HG03159 (cell line): ENCODE measurements at regions not wholly inside any gene's neighbourhood (a gene's known extent, or its start where the extent isn't known, plus 50 kb on each side); places are given as distances from the start of the nearest gene placed in this dataset.
"Not testable (repeated sequence)": the region's sequence is repeated elsewhere in the genome, so short reads cannot be mapped to it uniquely, and the experiment has no call there.

Experiments used
- ATAC-seq: cut with Tn5 transposase; IDR thresholded peaks from one replicate; pipeline ENCODE4 v1.9.1; 2021; ENCODE audit warnings: mild to moderate bottlenecking, moderate library complexity; ENCODE audit not compliant: unreplicated experiment

DNA sequence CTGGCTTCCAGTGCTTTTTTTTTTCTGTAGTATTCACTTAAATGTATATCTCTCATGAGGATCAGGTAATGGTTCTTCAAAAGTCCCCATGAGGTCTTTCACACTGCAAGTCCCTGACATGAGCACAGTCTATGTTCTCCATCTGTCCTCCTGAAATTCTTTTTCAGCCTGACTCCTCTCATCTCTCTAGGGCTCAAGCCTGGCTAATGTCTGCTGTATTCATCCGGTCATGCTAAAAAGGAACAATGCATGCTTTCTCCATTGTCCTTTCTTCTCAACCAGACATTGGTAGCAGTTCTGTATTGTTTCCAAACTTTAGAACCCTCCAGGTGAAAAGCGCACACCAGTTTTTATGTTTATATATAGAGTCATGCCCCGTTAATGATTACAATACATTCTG is 368.3 kb upstream of the OLFM3 start:
- no peak for ATAC-seq

DNA sequence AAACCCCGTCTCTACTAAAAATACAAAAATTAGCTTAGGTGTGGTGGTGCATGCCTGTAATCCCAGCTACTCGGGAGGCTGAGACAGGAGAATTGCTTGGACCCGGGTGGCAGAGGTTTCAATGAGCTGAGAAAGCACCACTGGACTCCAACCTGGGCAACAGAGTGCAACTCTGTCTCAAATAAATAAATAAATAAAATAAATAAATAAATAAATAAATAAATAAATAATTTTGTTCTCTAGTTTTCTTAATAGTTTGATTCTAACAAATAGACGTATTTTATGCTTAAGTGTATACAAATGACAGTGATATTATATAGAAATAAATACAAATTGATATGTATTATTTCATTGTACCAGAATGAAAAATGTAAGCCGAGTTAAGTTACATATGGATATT is 339.9 kb upstream of the OLFM3 start:
- ATAC-seq: no peak

DNA sequence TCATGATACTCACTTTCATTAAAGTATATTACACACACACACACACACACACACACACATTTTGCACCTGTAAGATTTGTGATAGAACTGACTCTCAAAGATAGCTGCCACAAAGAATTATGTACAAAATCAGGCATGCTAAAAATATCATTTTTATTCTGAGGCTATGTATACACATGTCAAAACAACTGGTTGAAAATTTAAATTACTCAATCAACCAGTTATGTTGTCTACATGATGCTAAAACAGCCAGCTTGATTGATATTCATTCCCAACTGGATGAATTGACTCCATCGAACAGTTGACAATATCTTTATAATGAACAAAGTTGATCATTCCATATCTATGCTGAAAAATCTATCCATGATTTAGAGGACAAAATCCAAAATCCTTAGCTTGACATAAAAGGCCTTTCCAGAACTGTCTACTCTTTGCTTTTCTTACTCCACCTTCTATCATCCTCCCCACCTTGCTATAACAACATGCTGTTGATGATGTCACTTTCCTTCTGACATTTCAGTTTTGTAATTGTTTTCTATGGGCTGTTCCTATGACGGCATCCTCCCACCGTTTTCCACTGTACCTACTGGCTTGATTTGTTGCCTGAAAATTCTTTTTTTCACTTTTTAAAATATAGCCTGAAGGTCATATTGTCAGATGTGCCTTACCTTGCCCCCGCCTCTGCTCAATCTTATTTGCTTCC is 321.5 kb upstream of the OLFM3 start:
- no peak for ATAC-seq

DNA sequence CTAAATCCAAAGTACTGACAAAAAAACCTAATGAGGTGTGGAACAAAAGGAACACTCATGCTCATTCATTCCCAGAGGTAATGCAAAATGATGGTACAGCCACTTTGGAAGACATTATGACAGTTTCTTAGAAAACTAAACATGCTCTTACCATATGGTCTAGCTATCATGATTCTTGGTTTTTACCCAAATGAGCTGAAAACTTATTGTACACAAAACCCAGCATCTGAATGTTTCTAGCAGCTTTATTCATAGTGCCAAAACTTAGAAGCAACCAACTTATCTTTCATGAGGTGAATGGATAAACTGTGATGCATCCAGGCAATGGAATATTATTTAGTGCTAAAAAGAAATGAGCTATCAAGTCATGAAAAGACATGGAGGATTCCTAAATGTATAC is 318.4 kb upstream of the OLFM3 start:
- ATAC-seq: no peak

DNA sequence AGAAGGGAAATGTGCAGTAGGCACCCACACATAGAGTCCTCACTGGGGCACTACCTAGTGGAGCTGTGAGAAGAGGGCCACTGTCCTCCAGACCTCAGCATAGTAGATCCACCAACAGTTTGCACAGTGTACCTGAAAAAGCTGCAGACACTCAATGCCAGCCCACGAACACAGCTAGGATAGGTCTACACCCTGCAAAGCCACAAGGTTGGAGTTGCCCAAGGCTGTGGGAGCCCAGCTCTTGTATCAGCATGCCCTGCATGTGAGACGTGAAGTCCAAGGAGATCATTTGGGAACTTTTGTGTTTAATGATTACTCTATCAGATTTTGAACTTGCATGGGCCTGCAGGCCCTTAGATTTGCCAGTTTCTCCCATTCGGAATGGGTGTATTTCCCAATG is 299.4 kb upstream of the OLFM3 start:
- ATAC-seq: no peak

DNA sequence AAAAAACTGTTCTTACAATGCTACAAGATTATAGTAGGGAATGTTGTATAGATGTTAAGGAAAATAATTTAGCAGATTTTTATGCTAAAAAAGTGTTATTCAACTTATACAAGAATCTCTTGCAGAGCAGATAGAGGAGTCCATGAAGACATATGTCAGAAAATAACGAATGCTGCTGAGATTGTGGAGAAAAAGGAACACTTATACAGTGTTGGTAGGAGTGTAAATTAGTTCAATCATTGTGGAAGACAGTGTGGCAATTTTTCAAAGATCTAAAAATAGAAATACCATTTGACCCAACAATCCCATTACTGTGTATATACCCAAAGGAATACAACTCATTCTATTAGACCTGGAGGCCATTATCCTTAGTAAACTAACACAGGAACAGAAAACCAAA is 286.2 kb upstream of the OLFM3 start:
- ATAC-seq: no peak

DNA sequence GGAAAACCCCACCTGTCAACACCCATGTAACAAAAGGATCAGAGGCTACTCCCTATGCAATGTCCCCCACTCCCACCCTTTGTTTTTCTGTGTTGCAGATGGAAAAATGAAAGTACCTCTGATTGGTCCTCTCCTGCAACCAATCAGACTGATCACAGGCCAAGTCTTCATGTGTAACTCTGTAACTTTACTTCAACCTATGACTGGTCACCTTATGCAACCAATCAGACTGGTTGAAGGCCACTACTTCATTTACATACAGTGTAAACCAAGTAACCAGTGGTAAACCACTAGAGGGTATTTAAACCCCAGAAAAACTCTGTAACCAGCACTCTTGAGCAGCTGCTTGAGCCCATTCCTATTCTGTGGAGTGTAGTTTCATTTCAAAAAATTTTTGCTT is 266.3 kb upstream of the OLFM3 start:
- no peak for ATAC-seq

DNA sequence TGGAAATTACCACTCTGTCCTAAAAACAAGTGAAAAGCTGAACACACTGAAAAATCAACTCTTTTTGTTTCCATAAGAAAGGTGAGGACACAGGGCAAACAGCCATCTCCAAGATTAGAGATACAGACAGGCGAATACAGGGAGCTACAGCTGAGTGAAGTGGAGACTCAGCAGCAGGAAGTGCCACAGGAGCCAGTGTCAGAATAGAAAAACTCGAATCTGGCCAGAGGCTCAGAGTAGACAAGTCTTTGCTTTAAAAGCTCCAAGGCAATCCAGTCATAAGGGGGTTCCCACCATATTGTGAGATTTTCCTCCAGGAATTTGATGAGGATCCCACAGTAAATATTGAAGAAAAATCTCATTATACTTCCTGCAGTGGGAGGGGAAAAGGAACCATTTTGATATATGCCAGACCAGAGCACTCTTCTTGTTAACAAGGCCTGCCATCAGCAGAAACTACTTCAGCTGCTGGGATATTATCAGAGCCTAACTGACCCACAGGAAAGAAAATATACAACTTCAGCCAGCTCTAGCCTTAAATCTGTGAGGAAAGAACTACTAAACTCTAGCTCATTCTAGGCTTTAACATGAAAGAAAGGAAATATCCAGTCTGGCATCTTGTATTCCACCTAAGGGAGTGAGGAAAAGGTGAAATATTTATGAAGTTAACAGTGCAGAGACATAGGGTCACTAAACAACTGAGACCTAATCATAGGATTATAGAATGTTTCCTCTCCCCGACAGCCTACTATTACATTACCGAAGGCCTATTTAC is 256.2 kb upstream of the OLFM3 start:
- no peak for ATAC-seq

DNA sequence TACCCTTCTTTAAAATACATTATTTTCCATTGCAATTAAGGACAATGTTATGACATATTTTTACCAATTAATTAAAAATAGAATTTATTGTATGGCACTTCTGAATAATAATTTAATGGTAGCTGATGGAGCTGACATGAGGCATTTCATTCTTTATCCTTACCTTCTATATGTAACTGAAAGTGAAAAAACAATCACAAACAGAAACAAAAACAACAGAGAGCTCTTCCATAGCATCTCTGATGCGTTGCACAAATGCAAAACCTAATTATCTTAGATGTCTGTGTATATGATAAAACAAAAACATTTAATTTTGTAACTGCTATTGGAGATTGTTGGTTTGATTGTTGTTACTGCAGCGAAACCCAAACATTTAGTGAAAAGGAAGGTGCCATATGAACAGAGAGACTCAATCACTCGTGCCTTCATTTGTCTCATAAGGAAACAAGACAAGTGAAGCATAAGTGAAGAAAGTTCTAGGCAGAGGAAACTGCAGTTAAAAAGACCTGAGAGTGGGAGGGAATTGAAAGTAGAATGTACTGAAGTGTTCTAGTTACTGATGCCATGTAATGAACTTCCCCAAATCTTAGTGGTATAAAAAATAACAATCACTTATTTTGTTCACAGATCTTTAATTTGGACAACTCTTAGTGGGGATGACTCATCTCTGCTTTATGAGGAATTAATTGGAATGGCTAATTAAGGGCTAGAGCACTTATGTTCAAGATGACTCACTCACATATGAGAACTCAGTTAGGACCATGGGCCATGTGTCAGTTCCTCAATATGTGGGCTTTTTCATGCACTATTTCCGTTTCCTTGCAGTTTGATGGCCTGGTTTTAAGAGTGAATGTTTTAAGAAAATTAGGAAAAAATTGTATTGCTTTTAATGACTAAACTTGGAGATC is 245.0 kb upstream of the OLFM3 start:
- ATAC-seq: peak; percentile 83

DNA sequence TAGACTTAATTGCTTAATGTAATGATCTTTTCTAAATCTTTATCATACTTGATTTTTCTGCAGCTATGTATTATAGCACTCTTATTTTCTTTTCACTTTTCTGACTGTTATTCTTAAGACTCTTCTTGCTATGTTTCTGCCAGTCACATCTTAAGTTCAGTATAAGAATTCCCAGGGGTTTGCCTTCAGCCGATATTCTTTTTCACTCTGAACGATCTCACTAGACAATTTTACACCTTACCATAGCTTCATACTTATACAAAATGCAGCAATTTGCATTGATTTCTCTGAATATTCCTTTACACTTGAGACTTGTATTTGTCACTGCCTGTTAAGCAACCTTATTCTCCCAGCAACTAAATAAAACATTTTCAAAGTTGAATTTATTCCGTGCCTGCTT is 242.5 kb upstream of the OLFM3 start:
- no peak for ATAC-seq

DNA sequence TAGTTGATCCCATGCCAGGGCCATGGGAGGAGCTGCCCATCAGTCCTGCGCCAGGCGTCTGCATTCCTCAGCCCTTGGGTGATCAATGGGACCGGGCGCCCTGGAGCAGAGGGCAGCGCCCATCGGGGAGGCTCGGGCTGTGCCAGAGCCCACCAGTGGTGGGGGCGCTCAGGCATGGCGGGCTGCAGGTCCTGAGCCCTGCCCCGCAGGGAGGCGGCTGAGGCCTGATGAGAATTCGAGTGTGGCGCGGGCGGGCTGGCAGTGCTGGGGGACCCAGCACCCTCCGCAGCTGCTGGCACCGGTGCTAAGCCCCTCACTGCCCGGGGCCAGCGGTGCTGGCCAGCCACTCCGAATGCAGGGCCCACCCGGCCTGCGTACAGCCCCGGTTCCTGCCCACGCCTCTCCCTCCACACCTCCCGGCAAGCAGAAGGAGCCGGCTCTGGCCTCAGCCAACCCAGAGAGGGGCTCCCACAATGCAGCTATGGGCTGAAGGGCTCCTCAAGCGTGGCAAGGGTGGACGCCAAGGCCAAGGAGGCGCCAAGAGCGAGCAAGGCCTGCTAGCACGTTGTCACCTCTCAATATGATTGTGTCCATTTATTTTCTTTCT is 238.1 kb upstream of the OLFM3 start:
- no peak for ATAC-seq

DNA sequence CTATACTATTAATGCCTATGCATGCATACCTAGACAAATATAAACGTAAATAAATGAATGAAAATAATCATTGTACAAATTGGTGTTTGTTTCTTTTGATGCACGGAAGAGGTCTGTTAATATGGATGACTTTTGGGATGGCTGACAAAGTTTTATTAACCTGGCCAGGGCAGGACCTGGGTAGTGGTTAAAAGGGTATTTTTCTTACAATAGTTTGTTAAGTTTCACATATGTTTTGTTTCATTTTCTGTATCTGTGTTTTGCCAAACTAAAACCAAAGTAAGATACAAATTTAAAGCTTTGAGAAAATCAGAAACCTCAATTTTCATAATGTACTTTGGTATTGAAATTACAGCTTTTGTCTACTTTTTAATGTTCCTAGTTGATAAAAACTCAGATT is 222.7 kb upstream of the OLFM3 start:
- ATAC-seq: no peak

DNA sequence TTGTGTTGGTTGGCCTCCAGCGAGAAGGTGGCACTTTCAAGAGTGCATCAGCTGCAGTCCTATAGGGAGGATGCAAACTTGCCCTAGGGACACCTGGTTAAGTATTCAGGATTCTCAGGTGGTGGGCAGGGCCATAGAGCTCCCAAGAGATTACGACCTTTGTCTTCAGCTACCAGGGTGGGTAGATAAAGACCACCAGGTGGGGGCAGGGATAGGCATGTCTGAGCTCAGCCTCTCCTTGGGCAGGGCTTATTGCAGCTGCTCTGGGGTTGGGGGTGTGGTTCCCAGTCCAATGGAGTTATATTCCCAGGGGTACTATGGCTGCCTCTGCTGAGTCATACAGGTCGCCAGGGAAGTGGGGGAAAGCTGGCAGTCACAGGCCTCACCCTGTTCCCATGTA is 214.2 kb upstream of the OLFM3 start:
- ATAC-seq: not testable (repeated sequence)

DNA sequence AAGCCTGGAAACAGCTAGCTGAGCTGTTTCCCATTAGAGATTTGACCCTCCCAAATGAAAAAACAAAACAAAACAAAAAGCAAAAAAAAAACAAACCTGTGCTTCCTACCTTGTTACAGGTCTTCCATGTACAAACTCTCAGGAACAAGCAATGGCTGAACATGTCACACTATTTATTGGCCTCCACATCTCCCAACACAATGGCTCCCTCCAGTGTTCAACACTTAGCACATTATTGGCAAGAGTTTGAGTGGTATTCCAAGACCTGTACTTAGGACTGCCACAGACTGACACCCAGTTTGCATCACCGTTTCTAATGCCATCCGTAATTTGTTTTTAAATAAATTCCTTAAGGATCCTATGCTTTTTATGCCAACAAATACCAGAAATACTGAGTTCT is 195.0 kb upstream of the OLFM3 start:
- ATAC-seq: peak; percentile 60

DNA sequence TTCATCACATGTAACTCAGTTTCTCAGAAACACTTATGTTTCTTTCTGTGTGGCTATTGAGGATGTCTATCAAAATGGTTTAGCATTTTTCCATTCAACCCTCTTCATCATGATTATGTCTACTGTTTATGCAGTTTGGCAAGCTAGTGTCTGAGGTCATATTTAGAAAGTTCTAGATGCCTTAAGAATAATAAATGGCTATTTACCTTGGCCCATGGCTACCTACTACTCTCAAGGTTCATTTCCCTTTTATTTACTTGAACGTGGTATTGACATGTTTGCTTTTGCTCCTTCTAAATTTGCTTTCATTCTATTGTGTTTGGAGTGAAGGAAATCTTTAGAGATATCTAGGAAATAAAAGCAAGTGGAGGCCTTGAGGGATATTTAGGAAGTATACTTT is 193.7 kb upstream of the OLFM3 start:
- no peak for ATAC-seq

DNA sequence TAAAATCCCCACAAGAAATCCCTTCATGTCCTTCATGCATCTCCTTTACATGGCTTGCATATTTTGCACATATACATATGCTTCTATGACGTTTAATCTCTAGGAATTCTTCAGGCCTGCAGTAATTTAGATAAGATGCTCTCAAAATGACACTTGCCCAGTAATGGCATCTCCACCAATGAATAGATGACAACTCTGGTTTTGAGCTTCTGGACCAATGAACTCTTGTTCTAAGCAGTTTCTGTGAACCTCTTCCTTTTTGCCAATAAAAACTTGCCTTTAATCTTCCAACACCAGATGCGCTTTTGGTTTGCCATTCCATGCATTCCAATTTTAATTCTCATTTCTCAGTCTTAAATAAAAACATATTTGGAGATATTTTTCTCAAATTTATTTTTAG is 189.8 kb upstream of the OLFM3 start:
- no peak for ATAC-seq

DNA sequence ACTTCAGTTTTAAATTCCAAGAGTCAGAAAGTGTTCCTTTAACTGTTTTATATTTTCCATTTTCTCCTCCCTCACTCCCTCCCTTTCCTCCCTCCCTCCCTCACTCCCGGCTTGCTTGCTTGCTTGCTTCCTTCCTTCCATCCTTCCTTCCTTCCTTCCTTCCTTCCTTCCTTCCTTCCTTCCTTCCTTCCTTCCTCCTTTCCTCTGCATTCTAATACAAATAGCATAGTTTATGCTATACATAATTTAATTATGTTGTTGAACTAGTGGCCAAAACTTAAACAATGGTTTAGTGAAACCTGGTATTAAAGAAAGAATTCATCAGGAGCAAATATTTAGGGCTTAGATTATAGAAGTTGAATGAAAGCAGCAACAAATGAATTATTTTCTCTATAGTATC is 188.5 kb upstream of the OLFM3 start:
- ATAC-seq: no peak

DNA sequence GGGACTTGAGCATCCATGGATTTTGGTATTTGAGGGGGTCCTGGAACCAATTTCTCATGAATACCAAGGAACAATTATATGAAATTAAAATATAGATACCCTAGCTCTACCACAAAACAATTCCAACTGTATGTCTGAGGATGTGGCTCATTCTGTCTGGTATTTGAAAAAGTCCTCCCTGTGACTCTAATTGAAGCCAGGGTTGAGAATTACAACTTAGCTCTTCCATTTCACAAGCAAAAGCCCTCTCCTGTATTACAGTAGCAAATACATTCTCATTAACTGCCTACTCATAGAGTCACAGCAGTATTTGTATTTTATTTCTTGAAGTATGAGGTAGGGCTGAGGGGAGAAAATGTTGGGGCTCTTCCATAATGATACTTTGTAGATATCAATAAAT is 187.8 kb upstream of the OLFM3 start:
- ATAC-seq: no peak

DNA sequence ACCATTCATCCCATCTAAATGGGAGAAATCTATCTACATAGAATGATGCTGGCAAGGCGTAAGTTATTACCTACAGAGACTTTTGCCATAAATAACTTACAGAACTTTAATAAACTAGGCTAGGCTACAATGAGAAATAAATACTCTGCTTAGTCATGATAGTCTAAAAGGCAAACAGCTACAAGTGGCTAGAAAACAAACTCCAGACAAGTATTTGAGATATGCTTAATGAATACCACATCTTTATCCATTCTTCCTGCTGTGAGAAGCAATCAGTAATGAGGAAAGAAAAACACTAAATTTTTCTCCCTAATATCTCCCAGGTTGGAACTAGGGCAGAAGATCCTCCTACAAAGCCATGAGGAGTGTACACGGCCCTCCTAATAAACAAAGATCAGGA is 187.0 kb upstream of the OLFM3 start:
- ATAC-seq: no peak

DNA sequence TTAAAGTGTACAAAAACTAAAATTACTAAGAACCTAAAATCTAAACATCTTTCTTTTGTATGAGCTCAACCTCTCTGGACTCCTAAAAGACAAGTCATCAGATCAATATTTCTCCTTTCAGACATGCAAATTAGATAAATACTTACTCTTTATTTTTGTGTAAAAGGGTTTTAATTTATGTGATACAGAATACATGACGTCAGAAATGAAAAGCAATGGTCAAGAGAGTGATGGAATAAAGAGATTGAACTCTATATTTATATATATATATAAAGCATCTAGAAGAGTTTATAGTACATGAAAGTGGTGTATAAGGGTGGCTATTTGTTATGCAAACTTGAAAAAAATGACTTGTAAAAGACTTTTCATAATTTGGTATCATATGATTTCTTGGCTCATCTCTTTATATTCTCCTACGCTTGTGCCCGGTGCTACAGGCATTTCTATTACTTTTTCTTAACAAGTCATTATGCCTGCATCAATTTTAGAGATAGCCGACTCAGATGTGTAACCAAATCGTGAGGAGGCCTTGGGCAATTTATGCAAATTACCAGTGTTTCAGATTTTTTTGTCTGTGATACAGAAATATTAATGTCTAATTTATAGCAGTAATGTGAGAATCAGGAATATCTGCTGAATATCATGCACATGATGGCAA is 186.0 kb upstream of the OLFM3 start:
- no peak for ATAC-seq

DNA sequence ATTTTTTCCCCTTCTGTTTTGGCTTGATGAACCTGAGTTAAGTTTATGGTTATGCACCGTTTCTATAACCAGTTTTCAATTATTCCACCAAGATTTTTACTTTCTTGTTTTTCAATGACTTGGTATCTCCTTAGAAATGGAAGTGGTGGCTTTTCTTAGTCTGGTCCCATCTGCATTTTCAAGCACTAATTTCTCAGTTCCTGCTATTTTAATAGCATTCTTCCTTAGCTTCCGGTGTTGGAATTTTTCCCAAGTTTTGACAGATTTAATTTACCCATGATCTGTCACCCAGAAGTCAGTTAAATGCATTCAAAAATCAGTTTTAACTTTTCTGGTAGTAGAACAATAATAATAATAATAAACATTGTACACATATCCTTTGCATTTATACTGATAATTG is 184.6 kb upstream of the OLFM3 start:
- no peak for ATAC-seq
